GM19397 (cell line): ENCODE measurements at regions not wholly inside any gene's neighbourhood (a gene's known extent, or its start where the extent isn't known, plus 50 kb on each side); places are given as distances from the start of the nearest gene placed in this dataset.
A peak's percentile ranks its signal among the peaks of the same experiment; 100 is the strongest.

ENCODE experiments used
- ATAC-seq: cut with Tn5 transposase; IDR thresholded peaks from one replicate; pipeline ENCODE4 v1.9.1; 2021; ENCODE audit warnings: mild to moderate bottlenecking, moderate library complexity; ENCODE audit not compliant: unreplicated experiment

DNA sequence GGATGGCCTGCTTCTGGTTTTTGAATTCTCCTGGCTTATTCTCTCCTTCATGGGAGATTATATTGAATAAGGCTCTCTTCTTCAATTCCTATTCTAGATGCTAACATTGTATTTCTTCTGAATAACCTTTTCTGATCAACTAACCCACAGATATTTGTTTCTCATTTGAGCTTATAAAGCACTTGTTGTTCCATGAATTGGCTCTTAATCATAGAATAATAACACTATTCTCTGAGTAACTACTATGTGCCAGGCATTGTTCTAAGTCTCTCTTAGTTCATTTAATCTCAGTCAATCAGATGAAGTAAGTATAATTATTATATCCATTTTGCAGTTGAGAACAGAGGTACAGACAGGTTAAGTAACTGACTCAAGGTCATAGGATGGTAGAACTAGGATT is 136.3 kb upstream of the MLIP start:
- ATAC-seq = no peak

DNA sequence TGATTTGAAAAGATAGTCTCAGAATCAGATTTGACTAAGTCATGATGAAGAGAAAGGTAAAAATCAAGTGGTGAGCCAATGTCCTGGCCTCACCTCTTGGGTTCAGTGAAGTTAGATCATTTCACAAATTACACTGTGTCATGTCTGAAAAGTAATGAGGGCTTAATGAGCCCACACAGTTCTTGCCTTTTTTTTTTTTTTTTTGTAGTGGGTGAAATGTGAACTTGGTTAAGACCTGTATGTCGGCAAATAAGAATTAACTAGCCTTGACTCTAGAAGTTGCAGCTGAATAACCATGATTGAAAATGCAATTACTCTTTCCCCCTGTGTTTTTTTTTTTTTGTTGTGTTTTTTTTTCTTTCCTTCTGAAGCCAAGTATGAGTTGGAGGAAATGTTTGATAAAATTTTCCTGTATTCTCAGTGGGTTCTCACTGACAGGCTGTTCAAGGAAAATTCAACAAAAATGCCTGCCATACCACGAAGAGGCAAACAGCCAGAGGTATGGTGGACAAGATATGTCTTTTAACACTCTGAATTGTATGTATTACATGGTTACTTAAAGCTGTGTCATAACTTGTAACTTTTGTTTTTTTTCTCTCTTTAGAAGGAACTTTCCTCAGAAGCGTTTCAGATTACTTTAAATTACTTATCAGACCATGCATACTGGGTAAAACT is 135.2 kb upstream of the MLIP start:
- no peak for ATAC-seq

DNA sequence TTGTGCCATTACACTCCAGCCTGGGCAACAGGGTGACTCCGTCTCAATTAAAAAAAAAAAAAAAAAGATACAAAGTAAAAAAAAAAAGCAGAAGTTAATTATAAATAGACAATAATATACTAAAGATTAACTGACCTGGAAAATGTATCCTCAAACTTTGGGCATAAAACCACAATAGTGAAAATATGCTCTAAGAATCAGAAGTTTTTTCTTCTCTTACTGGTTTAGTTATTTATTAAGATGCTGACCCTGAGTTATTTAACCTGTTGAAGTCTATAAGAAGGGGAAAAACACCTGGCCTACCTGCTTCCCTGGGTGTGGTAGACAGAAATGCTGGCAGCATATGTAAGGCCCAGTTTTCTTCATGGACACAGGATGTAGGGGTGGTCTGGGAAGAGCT is 133.7 kb upstream of the MLIP start:
- no peak for ATAC-seq

DNA sequence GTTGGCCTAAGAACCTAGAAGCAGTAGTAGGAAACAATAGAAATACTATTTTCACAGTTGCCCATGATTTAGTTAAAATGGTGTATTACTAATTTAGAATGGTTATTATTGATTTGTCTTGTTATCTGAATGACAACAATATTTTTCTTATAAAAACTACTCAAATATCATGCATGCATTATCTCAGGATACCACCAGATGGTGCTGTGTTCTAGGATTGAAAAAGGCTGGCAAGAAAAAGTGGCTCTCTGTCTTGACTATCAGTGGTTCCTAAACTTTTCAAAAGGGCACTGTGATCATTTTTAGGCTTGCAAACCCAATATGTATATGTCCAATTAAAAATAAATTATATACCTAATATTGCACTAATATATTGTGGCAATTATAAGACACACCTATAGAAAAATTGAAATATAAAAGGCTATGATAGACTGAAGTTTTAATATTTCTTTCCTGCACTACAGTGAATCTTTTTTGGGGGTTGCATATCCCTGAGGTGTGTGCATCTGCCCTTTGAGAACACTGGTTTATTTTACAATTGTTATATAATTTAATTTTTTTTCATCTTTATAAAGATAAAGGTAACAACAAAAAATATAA is 131.7 kb upstream of the MLIP start:
- no peak for ATAC-seq

DNA sequence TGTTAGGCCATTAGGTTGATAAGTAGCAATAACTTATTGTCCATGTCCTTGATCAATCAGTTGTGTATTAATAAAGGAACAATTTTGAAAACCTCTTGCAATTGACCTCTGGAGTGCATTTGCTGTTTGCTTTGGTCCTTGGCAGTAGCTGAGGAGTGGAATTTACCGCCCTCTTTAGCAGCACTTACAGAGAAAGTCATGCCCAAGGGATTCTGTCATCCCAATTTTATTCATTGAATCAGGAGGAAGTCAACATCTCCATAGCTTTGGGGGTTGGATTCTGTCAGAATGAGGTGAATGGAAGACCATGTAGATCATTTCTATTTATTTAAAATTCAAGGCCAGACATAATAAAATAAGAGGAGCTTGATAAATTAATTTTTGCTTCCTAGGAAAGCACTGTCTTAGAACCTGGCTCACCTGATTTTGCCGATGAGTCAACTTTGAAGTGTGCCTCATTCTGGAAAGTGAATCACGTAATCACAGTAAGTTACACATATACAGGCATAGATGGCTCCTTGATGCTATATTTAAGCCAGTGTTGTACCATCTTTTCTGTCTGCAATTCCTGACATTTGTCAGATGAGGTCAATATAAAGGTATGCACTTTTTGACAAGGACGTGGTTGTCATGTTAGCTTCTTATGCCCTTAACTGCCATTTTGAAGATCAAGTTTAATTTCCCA is 128.7 kb upstream of the MLIP start:
- ATAC-seq = no peak

DNA sequence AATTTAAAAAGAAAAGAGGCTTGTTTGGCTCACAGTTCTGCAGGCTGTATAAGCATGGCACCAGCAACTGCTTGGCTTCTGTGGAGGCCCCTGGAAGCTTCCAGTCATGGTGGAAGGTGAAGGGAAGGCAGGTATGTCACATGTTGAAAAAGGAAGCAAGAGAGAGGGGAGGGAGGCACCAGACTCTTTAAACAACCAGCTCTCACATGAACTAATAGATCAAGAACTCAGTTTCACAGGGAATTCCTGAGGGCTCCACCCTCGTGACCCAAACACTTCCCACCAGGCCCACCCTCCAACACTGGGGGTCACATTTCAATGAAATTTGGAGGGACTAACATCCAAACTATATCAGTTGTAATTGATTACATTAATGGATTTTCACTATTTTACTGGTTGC is 127.9 kb upstream of the MLIP start:
- ATAC-seq = no peak

DNA sequence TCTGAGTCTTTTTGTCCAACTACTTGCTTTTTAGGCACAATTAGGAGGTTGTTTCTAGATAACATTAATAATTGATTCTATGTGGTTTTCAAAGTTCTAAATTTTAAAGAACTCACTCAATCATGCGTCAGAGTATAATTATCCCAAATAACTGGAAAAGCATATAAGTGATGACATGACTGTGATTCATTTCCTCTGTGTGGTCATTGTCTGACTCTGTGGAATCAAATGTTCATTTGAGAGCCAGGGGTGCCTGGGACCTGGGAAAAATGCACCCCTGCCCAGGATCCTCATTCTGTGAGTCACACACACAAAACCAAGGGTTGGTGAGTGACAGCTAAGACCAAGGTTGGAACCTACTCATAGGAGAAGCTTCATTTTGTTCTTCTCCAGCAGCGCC is 127.1 kb upstream of the MLIP start:
- ATAC-seq = no peak

DNA sequence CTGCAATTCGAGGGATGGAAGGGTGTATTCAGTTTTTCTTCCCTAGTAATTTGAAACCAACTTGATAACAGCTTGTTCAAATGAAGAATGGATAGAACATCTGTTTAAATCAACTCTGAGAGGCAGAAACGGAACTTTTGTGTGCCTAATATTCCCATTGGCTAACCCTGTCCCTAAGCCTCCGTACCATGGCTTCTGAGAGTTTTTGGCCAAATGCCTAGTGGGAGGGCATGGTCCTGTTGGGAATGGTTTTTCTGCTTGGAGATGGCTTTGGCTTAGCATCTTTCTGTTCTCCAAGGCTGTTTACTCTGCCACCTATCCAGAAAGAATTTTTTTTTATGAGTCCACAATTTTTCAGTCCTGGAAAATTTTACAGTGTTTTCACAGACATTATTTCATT is 126.7 kb upstream of the MLIP start:
- no peak for ATAC-seq

DNA sequence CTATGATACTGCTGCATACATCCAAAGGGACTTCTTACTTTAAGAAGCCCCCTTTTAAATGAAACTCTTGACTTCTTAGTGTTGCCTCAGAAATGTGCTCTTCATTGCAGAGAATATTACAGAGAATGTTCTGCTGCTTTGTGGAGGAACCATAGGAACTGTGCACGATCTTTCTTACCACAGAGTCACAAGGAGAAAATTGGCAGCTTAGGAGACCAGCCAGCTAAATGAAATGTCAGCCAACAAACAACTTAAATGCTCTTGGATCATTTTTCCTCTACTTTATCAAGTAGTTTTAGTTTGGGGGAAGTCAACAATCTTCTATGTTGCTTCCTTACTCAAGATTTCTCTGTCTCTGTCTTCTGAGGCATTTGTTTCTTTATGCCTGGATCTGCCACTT is 125.9 kb upstream of the MLIP start:
- no peak for ATAC-seq

DNA sequence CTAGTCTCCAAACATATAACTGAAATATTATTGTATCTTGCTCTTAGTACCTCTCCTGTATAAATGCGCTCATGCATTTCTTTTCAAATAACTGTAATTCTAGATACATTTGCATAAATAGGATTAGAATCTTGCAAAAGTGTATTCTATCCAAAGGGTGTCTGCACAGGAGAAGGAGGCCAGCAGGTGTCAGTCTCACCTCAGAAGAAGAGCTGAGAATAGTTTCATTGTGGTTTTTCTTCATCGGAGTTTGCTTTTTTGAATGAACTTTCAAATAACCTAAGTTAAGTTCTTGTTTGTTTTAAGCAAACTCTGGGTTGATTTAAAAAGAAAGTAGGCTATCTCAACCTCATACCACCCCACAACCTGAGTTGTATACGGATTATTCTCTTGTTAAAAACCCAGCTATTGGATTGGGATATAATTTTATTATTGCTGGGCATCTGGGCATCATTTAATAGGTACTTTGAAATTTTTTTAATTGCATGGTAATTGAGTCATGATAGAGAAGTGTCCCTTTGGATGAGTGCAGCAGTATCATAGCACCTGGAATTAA is 125.0 kb upstream of the MLIP start:
- ATAC-seq = peak; percentile 60

DNA sequence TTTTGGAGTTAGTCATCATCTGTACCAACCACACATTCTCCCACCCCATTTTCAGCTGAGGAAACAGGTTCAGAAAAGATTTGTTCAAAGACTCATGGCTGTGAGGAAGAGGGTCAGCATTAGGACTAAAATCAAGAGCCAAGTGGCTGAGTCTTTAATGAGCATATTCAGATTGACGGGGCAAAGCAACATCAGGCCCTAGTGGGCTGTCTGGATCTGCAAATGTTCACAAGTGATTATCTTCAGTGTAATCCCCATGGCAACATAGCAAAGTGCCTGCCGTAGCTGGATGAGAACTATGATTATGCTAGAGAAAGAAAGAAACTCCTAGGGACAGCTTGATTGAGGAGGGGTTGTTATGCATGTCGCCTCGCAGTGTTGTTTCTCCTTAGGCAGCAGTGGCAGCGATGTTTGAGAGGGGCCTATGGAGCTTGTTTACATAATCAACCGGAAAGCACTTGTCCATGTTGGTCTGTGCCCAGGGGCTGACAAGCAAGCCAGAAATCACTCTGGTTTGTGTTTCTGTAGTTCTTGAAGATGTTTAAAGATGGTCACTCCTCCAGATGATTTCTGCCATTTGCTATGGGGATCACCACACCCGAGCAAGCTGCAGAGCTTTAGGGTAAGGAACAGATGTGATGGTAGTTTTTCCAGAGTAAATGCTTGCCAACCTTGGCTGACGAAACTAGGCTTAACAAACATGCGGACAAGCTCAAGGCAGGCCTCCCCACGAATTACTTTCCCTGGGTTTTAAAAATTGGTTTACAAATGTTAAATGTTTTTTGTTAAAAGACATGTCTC is 124.3 kb upstream of the MLIP start:
- ATAC-seq = no peak

DNA sequence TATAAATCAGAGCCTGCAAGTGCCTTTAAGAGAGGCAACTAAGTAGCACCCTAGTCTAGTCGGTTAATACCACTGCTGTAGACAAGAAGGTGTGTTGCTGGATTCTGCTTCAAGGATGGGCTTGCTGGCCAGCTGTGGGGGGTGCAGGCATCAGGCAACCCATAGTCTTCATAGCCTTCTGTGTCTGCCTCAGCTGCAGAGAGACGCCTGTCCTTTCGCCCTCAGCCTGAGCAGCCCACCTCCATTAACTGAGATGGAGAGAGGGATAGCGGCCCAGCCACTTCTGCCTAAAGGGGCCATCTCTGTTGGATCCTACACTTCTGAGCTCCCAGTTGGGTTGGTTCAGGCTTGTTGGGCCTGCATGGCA is 123.7 kb upstream of the MLIP start:
- no peak for ATAC-seq

DNA sequence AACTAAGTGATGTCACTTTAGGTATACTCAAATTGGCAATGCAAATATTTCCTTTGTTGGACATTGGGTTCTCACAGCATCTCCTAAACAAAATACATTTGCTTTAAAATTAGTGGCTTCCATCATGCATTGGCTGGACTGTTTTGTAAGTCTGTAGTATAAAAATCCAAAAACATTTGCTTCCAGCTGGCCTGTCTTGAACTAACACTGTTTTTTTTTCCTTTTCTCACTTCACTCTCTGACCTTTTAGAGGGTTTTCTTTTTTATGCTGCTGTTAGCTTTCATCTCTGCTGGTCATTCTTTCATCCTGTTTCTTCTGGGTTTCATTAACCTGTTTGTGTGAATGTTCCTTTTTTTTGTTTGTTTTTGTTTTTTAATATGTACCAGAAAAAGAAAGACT is 121.7 kb upstream of the MLIP start:
- no peak for ATAC-seq

DNA sequence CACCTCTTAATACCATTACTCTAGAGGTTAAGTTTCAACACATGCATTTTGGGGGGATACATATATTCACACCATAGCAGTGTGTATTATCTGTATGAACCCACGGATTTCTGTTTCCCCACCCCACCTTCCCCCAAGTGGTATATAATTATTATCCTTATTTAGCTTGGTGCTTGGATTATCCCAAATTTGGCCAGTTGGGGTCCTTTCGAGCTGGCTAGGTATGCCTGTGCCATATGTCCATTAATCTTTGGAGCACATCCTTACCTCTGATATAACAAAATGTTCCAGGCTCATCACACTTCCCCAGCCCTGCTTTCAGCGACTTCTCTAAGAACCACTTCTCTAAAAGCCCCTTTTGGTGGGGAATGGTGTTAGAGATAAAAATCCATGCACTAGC is 118.7 kb upstream of the MLIP start:
- ATAC-seq = no peak

DNA sequence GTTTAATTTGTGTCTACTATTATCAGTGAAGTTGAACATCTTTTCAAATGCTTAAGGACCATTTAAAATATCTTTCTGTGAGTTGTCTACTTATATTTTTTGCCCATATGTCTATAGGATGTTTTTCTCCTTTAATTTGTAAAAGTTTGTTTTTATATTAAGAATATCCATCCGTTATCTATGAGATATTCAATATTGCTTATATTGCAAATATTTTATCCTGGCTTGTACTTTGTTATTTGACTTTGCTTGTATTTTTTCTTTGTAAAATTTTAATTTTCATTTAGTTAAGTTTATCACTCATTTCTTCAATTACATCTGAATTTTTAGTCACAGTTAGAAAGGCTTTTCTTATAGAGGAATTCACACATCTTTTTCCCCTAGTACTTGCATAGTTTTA is 117.0 kb upstream of the MLIP start:
- no peak for ATAC-seq

DNA sequence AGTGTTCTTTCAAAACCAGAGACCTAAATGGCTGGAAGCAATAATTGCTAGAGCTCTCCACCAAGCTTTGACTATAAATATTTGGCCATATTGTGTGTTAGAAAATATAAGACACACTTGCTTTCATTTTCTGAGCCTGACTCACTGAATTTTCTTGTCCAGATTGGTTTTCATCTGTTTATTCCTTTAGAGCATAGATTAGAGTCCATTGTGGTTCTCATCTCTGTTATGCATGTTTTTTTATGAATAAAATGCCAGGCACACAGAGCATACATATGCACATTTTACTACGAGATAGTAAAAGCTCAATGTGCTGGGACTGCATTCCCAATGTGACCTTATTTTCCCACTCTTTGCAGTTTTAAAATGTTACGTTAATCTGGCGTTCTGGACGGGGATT is 115.3 kb upstream of the MLIP start:
- no peak for ATAC-seq

DNA sequence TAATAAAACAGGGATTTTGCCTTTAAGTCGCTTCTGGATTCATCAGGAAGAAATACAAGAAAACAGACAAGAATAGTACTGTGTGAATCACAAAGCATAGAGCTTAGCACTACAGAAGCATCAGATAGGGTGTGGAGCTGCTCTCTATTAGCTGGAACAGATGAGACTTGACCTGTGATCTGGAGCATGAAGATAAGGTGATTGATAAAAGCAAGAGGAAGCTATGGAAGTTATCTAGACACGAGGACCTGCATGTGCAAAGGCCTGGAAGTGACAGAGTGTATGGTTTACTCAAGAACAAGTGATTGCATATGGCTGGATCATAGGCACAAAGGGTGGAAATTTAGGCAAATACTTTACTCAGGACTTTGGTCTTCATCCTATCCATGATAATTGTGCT is 112.9 kb upstream of the MLIP start:
- no peak for ATAC-seq

DNA sequence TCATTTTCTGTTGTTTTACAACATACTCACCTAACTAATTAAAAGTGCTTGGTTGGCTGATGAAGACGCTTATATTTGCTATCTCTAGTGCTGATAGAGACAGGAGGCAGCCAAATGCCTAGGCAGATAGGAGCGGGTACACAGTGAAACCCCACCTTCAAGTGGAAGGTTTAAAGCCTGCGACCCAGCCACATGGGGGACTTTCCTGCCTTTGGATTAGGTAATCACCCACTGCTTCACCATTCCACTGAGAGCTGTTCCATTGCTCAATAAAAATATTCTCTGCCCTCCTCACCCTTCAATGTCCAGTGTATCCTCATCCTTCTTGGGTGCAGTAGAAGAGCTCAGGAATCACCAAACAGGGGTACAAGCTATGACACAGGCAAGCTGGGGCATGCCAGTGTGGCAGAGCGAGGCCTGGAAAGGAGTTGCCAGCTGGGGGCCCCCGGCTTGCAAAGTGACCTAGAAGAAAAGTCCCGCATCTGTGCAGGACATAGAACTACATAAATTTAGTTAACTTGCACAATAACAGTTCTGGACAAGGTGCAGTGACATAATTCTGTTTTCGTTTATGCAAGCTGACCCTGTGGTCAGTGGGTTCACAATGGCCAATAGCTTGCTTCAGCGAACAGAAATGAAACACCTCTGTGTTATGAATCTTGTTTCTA is 112.0 kb upstream of the MLIP start:
- no peak for ATAC-seq

DNA sequence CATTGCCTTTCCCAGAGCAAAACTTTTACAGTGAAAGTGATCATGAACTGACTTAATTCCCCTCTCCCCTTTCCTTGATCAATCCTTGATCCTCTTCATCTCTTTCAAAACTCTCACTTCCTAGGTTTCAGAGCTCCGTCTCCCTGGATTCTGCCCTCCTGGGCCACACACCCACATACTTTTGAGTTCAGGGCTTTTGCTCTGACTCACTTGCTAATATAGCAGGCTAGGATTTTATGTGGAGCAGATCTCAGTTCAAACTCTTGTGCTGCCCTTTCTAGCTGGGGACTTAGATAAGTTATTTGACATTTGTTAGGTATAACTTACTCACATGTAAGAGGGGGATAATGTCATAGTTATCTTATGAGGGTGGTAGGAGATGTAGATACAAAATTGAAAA is 109.1 kb upstream of the MLIP start:
- ATAC-seq = no peak

DNA sequence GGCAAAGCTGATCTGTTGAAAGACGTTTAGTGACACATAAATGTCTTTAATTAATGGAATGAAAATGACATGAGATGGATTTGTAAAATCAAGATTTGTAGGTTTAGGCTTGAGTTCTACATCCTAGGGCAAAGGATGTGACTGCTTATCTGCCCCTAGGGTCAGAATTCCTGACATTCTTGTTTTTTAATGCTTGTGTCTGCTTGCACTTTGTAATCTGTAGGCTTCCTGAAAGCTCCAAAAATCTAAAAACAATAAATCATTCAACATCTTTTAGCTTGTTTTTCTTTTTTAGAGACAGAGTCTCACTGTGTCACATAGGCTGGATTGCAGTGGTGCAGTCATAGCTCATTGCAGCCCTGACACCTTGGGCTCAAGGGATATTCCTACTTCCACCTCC is 107.9 kb upstream of the MLIP start:
- no peak for ATAC-seq

DNA sequence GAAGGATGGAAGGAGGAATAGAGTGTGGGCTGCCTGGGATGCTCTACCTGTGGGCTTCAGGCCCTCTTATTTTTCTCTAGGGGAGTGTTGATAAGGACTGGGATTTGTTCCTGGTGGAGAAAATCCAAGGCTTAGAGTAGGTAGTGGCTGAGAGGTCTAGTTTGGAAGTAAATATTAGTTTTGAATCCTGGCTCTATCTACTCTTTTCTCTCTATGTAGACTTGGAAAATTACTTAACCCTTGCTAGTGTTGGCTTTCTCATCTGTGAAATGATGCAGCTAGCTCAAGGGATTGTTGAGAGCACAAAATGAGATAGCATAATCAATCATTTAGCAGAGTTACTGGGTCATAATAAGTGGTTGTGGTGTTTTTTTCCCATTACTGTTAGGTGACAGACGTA is 102.7 kb upstream of the MLIP start:
- ATAC-seq = no peak
